Upper lobe of left lung (tissue), 6 donors: ENCODE measurements at regions not wholly inside any gene's neighbourhood (a gene's known extent, or its start where the extent isn't known, plus 50 kb on each side); places are given as distances from the start of the nearest gene placed in this dataset.

Experiments
- ATAC-seq, 2 donors: fragments of 200-7000 bp; cut with Tn5 transposase; one replicate each; pipeline ENCODE4 v1.9.1; 2022; ENCODE audit warnings: mild to moderate bottlenecking in 2 of 2, moderate library complexity in 2 of 2; ENCODE audit not compliant: low FRiP score in 2 of 2
- DNase-seq, 2 donors: peaks; one replicate each; pipeline ENCODE4 v3.0.0-alpha.2; 2019 to 2020
- H3K27ac ChIP-seq, 4 donors: fragments of 200-600 bp; sonication (generic); one replicate each; pipeline ENCODE4 v1.5.1; 2016 to 2019
- H3K27me3 ChIP-seq, 4 donors: fragments of 200-600 bp; sonication (generic); one replicate each; pipeline ENCODE4 v1.5.1; 2017 to 2019
- H3K36me3 ChIP-seq, 4 donors: fragments of 200-600 bp; sonication (generic); one replicate each; pipeline ENCODE4 v1.5.1; 2016 to 2019
- H3K4me1 ChIP-seq, 4 donors: fragments of 200-600 bp; sonication (generic); one replicate each; pipeline ENCODE4 v1.5.1; 2018 to 2019
- H3K4me3 ChIP-seq, 4 donors: fragments of 200-600 bp; sonication (generic); one replicate each; pipeline ENCODE4 v1.5.1; 2017 to 2019; ENCODE audit warnings: mild to moderate bottlenecking in 2 of 4, moderate library complexity in 1 of 4
- H3K9me3 ChIP-seq, 4 donors: fragments of 200-600 bp; sonication (generic); one replicate each; pipeline ENCODE4 v1.5.1; 2018 to 2019
- CTCF ChIP-seq, 6 experiments: fragments of 450-650 bp in 4 of 6; fragments of 200-600 bp in 2 of 6; sonication (generic) in 2 of 6; IDR thresholded peaks; one replicate each; pipeline ENCODE4 v1.5.1; 2016 to 2019; ENCODE audit warnings: antibody characterized with exemption in 6 of 6
- EP300 ChIP-seq, 4 donors: sonication (generic); formaldehyde crosslinking; IDR thresholded peaks; one replicate each; pipeline ENCODE4 v1.5.1; 2017; ENCODE audit warnings: antibody characterized with exemption in 4 of 4, control low read depth in 2 of 4
- POLR2A ChIP-seq, 4 donors: fragments of 450-650 bp; IDR thresholded peaks; one replicate each; pipeline ENCODE4 v1.5.1; 2016 to 2017; ENCODE audit warnings: antibody characterized with exemption in 4 of 4, mild to moderate bottlenecking in 2 of 4
- POLR2AphosphoS5 ChIP-seq, 2 donors: sonication (generic); formaldehyde crosslinking; IDR thresholded peaks; one replicate each; pipeline ENCODE4 v1.5.1; 2017; ENCODE audit warnings: antibody characterized with exemption in 2 of 2
- whole genome bisulfite sequencing, 2 donors: methylation state at CpG; one replicate each; pipeline ENCODE4 v1.1.5; 2017 to 2018; 5-methylcytosine and 5-hydroxymethylcytosine counted together
- donor health status: DM: no; HTN: no; CAD: no; lungs with moderate emphysema.
- donor health status: DM: no; HTN: yes; CAD: no; lungs with severe emphysema.

DNA sequence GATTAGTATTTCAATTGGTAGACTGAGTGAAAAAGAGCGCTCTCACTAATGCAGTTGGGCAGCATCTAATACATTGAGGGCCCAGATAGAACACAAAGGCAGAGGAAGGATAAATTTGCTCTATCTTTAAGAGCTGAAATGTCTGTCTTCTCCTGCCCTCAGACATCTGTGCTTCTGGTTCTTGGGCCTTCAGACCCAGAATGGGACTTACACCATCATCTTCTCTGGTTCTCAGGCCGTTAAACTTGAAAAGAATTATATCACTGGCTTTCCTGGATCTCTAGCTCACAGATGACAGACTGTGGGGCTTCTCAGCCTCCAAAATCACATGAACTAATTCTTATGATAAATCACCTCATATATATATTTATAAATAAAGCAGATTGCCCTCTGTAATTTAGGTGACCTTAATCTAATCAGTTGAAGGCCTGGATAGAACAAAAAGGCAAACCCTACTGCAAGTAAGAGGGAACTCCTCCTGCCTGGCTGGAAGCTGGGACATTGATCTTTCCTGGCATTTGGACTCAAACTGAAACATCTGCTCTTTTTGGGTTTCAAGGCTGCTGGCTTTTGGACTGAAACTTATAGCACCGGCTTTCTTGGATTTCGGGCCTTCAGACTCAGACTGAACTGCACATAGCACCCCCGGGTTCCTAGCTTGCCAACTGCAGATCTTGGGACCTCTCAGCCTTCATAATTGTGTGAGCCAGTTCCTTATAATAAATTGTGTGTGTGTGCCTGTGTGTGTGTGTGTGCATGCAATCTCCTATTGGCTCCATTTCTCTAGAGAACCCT, 390.4 kb upstream of the PLXNA2 start:
- H3K36me3 ChIP-seq = no peaks in the 10 kb centered on the region
- TF ChIP-seq POLR2AphosphoS5 (IDR thresholded peaks at IDR 0.05) (no peak), EP300 (IDR thresholded peaks at IDR 0.05) (no peak), CTCF (IDR thresholded peaks at IDR 0.05) (no peak), POLR2A (IDR thresholded peaks at IDR 0.05) (no peak)
- no peaks in the 10 kb centered on the region for H3K4me1 ChIP-seq
- ATAC-seq = no peak
- H3K27ac ChIP-seq = no peak overlapping the region
- no peaks in the 10 kb centered on the region for H3K27me3 ChIP-seq
- WGBS, 2 donors = 72 to 84% methylated on average over 5 of the region's 5 CpGs
- no peak overlapping the region for H3K4me3 ChIP-seq
- no peaks in the 10 kb centered on the region for H3K9me3 ChIP-seq
- DNase-seq = no peak

DNA sequence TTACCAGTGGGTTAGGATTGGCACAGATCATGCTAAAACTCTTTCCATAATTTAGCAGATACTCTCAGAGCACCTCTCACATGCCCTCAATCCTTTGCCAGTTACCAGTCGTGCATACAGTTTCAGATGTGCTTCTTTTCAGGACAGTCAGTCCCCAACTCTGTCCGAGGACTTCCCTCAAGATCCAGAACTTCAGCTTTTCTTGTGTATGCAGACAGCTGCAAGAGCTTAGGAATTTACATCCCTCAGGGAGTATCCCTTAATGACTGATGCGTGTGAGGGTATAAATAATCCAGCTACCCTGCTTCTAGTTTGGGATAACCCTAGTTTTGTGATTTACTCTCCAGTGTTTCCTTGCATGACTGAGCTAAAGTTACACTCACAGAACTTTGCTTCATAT, 393.0 kb upstream of the PLXNA2 start:
- Histone ChIP-seq H3K27me3 (no peaks in the 10 kb centered on the region), H3K36me3 (no peaks in the 10 kb centered on the region), H3K27ac (no peak overlapping the region), H3K4me3 (no peak overlapping the region), H3K9me3 (no peaks in the 10 kb centered on the region), H3K4me1 (no peaks in the 10 kb centered on the region)
- DNase-seq (no peak), ATAC-seq (no peak)
- 66 to 84% methylated on average over 3 of the region's 3 CpGs for WGBS, 2 donors
- TF ChIP-seq CTCF (IDR thresholded peaks at IDR 0.05) = no peak

DNA sequence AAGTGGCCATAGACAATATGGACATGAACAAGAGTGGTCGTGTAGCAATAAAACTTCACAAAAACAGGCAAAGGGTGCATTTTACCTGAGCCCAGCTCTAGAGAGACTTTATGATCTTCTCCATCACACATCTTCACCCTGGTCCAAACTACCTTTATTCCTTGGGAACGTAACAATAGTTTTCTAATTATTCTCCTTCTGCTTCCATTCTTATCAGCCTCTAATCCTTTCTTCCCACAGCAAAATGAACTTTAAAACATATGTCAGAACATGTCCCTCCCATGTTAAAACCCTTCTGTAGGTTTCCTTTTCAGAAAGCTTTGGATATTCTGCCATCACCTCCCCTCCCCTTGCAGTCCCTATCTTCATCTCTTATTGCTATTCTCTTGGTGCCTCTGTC, 395.2 kb upstream of the PLXNA2 start:
- H3K9me3 ChIP-seq = no peaks in the 10 kb centered on the region
- DNase-seq (no peak), ATAC-seq (no peak)
- TF ChIP-seq POLR2AphosphoS5 (IDR thresholded peaks at IDR 0.05) (no peak), EP300 (IDR thresholded peaks at IDR 0.05) (no peak)
- no peaks in the 10 kb centered on the region for H3K36me3 ChIP-seq
- H3K27me3 ChIP-seq = no peaks in the 10 kb centered on the region
- no peak overlapping the region for H3K27ac ChIP-seq
- no peaks in the 10 kb centered on the region for H3K4me1 ChIP-seq
- 79 to 94% methylated on average over 2 of the region's 2 CpGs for WGBS, 2 donors
- H3K4me3 ChIP-seq = no peak overlapping the region

DNA sequence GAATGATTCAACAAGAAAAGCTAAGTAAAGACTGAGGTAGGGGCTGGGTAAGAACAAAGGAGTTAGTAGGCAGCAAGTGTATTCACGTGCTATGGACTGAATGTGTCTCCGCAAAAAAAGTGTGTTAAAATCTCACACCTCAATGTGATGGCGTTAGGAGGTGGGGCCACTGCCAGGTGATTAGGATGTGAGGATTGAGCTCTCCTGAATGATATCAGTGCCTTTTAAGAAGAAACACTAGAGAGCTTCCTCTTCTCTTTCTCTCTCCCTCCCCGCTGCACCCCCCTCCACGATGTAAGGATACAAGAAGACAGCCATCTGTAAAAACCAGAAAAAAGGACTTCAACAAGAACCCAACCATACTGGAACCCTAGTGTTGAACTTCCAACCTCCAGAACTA, 396.1 kb upstream of the PLXNA2 start:
- TF ChIP-seq EP300 (IDR thresholded peaks at IDR 0.05) = no peak
- no peak for TF ChIP-seq CTCF (IDR thresholded peaks at IDR 0.05)
- TF ChIP-seq POLR2AphosphoS5 (IDR thresholded peaks at IDR 0.05) = no peak
- no peak for TF ChIP-seq POLR2A (IDR thresholded peaks at IDR 0.05)
- 87 to 91% methylated on average over 5 of the region's 5 CpGs for WGBS, 2 donors
- no peak overlapping the region for H3K4me3 ChIP-seq
- ATAC-seq (no peak), DNase-seq (no peak)
- no peaks in the 10 kb centered on the region for H3K9me3 ChIP-seq
- no peaks in the 10 kb centered on the region for H3K36me3 ChIP-seq
- no peak overlapping the region for H3K27ac ChIP-seq
- no peaks in the 10 kb centered on the region for H3K4me1 ChIP-seq
- H3K27me3 ChIP-seq = no peaks in the 10 kb centered on the region

DNA sequence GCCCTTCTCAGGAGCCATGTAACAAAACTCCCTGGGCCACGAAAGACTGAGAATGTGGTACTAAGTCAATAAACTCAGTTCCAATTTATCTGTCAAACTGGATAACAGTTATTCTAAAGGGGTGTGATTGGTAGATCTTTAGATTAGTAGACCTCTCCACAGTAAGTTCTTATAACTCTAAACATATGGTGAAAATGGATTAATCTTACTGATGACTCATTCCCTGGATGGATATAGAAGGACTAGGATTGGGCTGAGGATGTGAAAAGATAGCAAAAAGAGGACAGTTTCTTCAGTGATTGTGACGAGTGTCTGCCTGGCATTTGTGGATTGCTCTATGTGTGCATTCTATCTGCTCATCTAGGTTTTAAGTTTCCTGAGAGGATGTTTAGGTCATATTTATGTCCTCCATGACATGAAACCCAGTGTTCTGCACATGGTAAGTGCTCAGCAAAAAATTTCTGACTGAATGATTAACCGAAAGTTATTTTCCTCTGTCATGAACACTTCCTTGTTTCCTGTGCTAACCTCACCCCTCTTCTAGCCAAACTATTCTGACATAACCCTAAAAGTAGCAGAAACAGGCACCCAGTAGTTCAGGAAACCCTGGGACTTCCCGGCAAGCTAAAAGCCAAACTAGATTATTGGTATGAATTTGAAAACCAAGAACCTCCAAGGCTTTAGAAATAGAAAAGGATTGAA, 397.5 kb upstream of the PLXNA2 start:
- ATAC-seq = no peak
- Histone ChIP-seq H3K9me3 (no peaks in the 10 kb centered on the region), H3K36me3 (no peaks in the 10 kb centered on the region), H3K27ac (no peak overlapping the region), H3K4me1 (no peaks in the 10 kb centered on the region), H3K4me3 (no peak overlapping the region), H3K27me3 (no peaks in the 10 kb centered on the region)
- TF ChIP-seq EP300 (IDR thresholded peaks at IDR 0.05) = no peak
- no peak for TF ChIP-seq POLR2AphosphoS5 (IDR thresholded peaks at IDR 0.05)
- TF ChIP-seq POLR2A (IDR thresholded peaks at IDR 0.05) = no peak
- no peak for TF ChIP-seq CTCF (IDR thresholded peaks at IDR 0.05)
- WGBS, 2 donors = 71 to 78% methylated on average over 4 of the region's 4 CpGs
- no peak for DNase-seq
